ENCODE measurements at regions not wholly inside any gene's neighbourhood (a gene's known extent, or its start where the extent isn't known, plus 50 kb on each side); places are given as distances from the start of the nearest gene placed in this dataset.

DNA sequence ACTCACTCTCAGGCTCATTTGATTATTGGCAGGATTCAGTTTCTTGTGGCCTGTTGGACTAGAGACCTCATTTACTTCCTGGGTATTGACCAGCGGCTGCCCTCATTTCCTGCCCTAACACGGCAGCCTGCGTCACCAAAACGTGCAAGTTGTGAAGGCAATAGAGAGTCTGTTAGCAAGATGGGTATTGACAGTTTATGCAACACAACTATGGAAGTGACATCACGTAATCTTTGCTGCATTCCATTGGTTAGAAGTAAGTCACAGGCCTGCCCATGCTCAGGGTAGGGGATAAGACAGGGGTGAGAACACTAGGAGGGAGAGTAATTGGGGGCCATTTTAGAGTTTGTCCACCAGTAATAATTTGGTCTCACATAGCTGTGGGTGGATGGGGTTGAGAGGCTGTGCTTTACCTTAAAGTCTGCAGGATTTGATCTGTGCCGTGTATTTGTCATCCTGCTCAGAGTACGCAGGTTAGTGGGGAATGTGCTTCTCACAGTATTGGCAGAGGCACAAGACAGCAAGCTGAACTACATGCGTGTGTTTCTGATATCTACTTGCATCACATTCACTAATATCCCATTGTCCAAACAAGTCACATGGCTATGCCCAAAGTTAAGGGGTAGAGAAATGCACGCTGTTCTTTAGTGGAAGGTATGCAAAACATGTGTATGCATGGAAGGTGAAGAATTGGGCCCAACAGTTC lies 83.3 kb downstream of the EDEM1 start:
- DNase-seq (ENCODE audit: low spot score) = no peak

DNA sequence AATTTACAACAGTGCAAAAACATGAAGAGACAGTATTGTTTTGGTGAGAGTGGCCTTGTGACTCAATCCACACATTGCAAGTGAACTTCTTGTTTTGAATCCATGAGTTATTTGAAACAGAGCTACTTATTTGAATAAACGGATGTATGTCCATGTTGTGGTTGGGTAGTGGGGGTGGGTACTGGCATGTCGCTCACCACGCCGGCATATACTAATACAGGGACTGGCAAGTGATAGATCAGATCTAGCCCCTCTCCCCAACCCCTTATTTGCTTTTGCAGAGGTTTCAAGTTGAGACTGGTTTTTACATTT lies 83.8 kb downstream of the EDEM1 start:
- no peak for DNase-seq (ENCODE audit: low spot score)

DNA sequence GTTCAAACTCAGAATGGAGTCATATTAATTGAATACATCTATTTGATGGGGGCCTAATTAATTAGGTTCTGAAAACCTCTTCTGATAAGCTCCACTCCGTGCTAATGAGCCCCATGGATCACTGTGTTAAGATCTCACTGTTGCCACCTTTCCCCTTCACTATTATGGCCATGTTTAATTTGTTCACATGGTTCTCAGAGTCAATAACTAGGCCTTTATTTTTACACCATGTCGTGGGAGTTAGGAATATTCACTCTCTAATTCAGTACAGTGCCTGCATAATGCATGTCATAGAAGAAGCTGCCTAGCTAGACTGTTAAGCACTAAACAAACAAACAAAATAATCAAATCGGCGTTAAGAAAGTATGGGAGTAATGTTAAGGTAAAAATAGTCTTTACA lies 84.9 kb downstream of the EDEM1 start:
- DNase-seq (ENCODE audit: low spot score) = no peak

DNA sequence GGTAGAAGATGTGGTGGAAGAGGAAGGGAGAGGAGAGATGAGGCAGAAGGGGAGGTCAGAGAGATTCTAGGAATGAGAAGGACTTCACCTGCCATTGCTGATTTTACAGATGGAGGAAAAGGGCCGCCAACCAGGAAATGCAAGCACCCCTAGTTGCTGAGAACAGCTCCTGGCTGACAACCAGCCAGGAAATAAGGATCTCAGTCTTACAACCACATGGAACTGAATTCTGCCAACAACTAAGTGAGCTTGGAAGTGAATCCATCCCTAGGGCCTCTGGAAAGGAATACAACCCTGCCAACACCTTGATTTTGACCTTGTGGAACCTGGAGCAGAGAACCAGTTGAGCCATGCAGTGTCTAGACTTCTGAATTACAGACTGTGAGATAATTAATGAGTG lies 86.6 kb downstream of the EDEM1 start:
- DNase-seq (ENCODE audit: low spot score) = no peak

DNA sequence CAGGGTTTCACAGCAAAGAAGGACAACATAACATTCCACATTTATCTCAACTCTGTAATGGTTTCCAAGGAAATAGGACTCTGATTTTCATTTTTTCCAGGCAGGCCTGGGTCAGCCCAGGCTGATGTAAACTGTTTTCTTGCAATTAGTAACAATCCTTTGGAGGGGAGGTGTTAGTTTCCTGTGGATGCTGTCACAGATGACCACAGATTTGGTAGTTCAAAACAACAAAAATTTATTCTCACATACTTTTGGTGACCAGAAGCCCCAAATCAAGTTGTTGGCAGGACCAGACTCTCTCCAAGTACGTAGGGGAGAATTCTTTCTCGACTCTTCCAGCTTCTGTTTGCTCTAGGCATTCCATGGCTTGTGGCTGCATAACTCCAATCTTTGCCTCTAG lies 88.0 kb downstream of the EDEM1 start:
- DNase-seq (ENCODE audit: low spot score) = no peak

DNA sequence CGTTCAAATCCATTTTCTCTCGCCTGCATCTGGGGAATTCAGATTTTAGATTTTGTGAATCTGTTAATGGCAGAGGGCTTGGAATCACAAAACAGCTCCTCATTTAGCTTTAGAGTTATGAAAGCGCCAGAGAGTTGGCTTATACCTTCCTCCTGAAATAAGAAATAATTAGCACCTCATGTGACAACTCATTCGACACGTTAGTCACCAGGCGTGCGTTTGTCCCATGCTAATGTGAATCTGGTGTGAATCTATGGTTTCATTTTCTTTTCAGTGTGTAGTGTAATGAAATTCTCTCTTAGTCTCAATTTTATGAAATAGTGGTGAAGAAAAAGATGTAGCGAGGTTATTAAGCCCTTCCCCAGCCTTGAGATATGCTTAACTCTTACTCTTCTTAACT lies 89.4 kb downstream of the EDEM1 start:
- no peak for DNase-seq (ENCODE audit: low spot score)

DNA sequence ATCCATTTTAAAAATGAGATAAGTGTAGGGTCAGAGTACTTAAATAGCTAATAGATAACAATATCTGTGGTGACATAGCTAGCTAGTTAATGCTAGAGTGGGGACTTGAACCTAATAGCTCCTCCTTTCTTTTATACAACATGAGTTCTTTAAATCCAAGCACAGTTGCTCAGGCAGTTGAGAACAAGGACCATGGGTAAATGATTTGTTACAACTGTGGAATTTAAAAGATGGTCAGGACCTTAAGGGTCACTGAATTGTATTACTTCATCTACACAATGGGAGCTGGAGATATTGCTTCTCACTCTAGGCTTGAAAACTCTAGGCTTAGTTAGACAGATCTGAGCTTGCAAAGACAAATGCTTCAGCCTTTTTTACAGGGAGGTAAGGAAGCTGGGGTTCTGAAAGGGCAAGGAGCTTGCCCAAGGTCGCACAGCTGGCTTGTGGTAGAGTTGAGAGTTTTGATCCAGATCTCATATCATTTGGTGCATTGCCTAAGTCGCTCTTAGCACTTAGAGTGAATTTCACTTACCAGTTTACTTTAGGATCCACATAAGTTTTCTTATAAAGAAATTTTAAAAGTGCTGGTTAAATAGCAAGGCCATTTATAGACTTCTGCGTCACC lies 90.2 kb downstream of the EDEM1 start:
- DNase-seq (ENCODE audit: low spot score) = no peak

DNA sequence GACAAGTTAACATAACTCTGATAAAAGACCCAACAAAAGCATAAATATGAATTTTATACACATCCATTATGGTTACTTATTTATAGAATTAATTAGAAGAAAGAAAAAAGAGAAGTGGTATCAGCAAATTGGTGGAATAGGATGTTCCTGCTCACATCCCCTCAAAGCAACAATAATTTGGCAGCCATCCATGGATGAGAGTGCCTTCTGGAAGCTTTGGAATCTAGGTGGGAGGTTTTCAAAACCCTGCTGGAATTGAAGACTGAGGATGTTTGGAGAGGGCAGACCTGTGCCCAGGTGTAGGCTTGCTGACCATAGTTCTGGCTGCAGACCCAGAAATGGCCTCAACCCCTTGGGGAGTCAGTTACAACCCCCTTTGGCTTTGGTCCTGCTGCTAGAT lies 91.2 kb downstream of the EDEM1 start:
- no peak for DNase-seq (ENCODE audit: low spot score)

DNA sequence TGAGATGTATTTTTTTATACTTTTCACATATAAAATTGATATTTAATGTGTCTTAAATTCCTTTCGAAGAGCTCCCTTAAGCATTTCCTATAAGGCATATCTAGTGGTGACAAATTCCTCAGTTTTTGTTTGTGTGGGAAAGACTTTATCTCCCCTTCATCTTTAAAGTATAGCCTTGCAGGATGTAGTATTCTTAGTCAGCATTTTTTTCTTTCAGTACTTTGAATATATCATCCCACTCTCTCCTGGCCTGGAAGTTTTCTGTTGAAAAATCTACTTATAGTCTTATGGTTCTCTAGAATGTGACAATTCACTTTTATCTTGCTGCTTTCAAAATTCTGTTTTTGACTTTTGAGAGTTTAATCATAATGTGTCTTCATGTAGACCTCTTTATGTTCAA lies 95.2 kb downstream of the EDEM1 start:
- DNase-seq (ENCODE audit: low spot score) = no peak

DNA sequence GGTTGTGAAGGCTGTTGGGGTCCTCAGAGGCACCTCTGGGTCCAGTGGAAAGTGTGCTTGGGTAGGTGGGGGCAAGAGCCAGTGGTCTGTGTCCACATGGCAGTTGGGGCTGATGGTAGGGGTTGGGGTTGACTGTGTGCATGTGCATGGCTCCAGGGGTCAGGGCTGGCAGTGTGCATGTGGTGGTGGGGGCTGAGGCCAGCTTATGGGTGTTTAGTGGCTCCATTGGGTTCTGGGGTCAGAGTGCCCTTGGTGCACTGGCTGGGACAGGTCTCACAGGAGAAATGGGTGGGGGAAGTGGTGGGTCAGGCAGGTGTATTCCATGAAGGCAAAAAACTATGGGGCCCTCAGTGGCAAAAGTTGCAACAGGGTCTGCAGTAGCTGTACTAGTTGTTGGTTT lies 97.9 kb downstream of the EDEM1 start:
- no peak for DNase-seq (ENCODE audit: low spot score)

DNA sequence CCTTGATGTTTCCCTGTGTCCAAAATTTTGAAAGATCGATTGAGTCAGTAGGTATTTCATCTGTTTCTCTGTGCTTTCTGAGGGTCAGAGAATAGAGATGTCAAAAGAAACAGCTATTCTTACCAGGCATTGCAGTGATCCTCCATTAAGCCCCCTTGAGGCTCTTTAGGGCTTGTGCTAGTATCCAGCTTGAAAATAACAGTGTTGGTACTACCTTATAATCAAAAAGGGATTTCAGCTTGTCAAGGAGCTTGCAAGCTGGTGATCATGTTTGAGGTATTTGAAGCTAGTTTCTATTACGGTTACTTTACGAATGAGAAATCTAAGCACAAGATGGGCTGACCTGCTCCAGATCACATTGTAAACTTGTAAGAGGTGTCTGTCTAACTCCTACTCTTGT lies 103.4 kb downstream of the EDEM1 start:
- no peak for DNase-seq (ENCODE audit: low spot score)

DNA sequence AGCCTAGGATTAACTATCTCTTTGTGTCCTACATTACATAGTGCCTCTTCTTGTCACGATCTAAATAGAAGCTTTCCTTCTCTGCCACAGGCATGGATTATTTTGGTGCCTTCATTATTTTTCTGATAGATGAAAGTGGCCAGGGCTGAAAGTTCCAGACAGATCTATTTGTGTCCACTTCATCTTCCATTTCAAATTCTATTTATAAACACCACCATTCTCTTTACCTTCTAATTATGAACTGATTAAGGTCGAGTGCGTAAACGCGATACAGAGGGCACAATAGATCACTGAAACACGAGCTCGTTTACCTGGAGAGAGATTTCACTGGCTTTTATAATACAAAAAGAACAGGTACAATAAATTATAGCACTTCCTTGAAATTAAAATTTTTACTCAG lies 105.0 kb downstream of the EDEM1 start:
- no peak for DNase-seq (ENCODE audit: low spot score)

DNA sequence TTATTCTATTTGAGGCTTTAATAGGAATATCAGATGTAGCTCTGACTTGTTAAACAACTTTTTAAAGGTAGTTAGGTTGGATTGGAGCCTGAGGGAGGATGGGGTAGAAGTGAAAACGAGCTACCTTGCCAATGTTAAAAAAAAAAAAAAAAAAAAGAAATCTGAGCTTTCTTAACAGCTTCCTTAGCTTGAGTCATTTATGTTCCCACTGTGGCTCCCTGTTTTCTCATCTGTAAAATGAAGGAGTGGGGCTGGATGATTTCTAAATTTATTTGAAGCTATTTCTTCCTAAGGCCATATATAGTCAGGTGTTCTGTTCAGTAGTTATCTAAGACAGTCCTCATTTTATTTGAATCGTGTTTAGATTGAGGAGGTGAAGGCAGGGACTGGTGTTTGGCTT lies 105.7 kb downstream of the EDEM1 start:
- no peak for DNase-seq (ENCODE audit: low spot score)

DNA sequence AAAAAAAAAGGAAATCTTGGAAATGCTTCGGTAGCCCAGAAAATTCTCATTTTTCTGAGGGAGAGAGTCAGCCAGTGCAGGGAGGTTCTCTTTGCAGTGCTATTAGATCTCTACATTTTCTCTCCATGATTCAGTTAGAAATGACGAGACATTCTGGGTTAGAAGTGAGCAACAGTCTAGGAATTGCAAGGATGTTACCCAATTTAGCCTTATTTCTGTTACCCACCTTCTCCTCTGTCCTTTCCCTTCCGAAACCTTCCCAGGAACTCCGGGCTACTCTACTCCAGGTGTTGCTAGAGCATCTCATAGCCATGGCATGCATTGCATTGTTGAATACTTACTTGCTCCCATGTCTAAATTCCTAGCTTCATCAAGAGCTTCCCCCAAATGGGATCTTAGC lies 106.8 kb downstream of the EDEM1 start:
- DNase-seq (ENCODE audit: low spot score) = no peak

DNA sequence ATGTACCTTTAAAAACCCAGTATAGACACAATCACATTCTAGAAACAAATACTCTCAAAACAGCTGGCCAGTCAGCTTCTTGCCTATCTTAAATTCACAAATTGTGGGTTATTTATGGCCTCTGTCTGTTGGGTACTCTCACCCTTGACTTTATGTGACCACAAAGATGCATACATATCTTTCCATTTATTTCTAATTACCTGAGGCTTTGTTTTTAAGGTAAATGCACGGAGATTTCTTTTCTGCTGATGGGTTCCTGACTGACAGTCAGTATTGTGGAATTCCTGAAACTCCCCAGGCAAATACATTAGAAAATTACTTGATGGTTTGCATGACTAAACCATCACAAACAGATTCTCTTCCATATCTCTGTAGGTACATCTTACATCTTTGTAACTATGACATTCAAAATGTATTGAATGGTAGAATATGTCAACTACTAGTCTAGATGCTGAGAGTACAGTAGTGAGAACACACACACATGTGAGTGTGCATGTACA lies 107.7 kb downstream of the EDEM1 start:
- no peak for DNase-seq (ENCODE audit: low spot score)

DNA sequence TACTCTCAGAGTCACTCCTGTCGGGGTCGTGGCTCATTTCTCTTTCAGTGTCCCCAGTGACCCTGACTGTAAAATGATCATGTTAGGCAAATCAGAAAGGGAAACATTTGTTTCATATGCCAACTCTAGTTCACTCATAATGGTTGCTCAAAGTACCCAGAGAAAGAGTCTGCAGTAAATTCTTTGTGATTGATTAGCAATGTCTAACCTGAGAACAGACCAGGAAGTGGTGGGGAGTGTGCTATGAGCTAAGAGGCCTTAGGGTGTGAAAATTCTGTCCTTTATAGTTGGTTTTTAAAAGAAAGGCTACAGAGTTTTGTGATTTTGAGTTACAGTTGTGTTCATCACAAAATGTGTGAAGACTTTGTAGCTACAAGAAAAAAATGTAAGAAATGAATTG lies 108.9 kb downstream of the EDEM1 start:
- DNase-seq (ENCODE audit: low spot score) = no peak

DNA sequence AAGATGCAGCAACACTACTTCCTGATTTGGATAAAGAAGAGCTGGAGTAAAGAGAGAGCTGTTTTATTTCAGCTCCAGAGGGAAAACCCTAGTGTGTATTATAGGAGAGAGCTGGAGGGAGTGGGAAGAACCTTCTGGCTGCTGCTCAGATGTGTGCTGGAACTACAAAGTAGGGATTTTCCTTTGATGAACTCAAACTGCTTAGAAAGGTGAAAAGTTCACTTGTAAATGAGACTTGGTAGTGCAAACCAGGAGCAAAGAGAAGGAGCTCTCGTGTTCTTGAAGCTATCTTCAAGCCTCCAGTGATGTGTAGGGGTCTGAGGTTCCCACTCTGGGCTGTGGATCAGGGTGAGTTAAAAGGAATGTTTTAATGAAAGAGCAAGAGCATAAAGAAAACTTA lies 110.4 kb downstream of the EDEM1 start:
- DNase-seq (ENCODE audit: low spot score) = no peak

DNA sequence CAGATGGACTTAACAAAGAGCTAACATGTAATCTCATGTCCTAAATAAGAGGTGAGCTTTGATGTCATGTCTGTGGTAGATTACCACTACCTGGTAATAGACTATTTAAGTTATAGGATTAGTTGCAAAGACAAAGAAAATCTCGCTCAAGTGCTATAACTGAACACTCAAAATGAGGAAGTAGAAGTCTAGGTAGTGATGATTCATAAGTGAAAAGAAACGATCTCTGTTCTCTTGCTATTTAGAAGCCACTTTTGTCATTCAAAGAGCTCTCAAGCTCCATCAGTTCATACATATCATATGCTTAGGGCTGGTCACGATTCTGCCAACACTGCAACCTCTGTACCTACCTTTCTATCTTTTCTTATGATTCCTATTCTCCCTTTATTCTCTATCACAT lies 110.9 kb downstream of the EDEM1 start:
- DNase-seq (ENCODE audit: low spot score) = no peak

DNA sequence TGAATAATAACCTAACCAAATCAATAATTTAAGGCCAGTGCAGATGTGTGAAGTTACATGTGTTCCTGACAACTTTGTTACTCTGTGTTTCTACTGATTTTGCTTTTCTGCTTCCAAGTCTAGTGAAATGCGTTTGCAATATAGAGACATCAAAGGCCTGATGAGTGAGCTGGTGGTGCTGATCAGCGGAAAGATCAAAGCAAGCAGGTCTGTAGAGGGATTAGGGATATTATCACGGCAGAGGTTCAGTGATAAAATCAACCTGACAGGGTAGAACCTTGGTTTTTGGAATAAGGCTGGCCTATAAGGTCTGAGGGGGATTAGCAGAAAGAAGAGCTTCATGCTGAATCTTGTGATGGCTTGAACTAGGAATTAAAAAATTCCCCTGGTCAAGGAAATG lies 111.7 kb downstream of the EDEM1 start:
- DNase-seq (ENCODE audit: low spot score) = no peak

DNA sequence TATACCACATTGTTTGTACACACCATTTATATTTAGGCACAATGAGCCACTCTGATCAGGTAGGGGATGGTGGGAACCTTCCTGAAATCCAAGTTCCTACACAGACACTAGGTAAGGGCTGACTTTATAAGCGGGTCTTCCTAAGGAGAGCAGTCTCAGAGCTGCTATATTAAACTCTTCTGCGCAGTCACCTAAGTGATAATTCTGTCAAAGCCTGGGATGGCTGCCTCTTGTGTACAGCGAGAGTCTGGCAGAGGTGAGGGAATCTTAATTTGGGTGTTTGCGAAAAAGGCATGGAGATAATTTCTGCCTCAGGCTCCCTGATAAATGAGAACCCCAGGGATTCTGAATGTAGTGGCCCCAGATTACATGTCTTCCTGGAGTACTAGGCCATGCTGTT lies 113.1 kb downstream of the EDEM1 start:
- no peak for DNase-seq (ENCODE audit: low spot score)

DNA sequence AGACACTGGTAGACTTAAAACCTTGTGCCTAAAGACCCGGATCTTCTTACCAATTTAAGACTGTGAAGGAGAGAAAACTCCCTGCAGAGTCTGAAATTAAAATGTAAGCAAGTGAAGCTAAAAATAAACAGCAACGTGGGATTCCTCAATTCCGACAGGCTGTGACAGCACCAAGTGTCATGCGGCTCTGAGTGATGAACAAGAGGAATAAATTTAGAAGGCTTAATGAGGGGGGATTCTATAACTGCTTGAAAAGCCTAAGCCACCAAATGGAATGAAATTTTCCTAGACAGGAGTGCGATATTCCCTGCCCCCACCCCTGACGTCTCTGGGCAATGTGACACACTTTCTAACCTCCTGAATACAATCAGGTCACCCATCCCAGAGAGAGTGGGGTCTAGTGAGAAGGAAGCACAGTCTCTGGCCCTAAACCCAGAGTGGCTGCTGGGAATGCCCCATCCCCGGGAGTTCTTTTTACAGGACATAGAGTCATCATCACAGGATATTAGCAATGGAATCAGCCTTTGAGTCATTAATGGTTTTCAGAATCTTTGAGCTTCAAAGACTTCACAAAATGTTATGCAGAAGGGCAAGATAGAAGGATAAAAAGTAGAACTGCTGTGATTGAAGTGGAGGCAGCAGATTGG lies 114.3 kb downstream of the EDEM1 start:
- peak; percentile 79 for DNase-seq (ENCODE audit: low spot score)

DNA sequence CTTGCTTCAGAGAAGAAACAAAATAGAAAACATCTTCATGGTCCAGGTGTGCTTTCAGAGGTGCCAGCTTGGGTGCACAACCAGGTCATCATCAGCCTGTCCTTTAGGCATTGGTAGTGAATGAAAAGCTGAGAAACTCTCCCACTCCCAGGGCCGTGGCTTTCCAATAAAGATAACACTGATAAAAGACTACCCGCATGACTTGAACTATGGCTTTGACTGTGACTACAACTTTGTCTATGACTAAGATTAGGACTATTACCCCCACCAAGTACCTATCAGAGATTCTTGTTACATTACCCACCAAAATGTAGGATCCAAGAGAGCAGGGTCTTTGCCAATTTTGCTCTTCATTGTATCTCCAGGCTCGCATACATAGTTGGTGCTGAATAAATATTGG lies 115.2 kb downstream of the EDEM1 start:
- no peak for DNase-seq (ENCODE audit: low spot score)

DNA sequence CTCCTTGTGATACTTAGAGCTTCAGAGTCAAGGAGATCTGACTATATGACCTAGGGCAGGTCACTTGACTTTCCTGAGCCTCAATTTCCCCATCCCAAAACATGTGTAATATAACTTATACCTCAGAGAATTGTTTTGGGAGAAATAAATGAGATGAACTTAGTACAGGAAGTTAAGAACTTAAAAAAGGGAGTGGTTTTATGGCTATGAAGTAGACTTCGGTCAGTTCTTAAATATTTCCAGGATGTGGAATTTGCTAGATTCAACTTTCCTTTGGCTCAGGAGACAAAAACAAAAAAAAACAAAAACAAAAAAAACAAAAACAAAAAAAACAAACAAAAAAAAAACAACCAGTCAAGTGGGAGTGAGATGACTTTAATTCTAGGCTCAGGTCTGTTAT lies 116.7 kb downstream of the EDEM1 start:
- DNase-seq (ENCODE audit: low spot score) = no peak
